ENCODE measurements at regions not wholly inside any gene's neighbourhood (a gene's known extent, or its start where the extent isn't known, plus 50 kb on each side); places are given as distances from the start of the nearest gene placed in this dataset.

DNA sequence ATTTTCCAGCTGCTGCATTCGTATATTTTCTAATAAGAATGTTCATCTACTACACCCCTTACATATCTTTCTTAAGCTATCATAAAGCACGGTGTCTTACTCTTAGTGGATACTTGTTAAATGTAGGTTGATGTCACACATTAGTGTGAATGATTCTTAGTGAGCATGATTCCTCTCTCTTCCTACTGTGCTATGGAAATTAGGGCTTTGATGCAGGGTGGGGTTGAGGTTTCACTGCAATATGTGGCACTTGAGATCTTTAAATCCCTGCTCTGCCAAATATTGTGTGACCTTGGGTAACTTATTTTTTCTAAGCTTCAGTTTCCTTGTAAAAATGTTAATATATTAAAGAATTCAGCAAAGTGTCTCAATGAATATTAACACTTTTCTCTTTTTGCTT is 188.4 kb downstream of the PDGFRA start:
- no peak overlapping the region for H3K9ac ChIP-seq (replicated peaks in 1 of 4; ENCODE audit: extremely low read depth in 1 of 4, low read depth in 3 of 4, low read length in 3 of 4)
- H2BK20ac ChIP-seq (ENCODE audit: low read length): no peak overlapping the region
- H3K9me3 ChIP-seq (ENCODE audit: insufficient read depth in 2 of 2, low read depth in 1 of 2, low read length in 1 of 2): peaks cover 4% of the 10 kb centered on the region in 2 experiments; a peak in 2 of 4 replicates
- no peak overlapping the region for H2BK12ac ChIP-seq (ENCODE audit: low read depth, low read length)
- H3K4ac ChIP-seq (replicated peaks; ENCODE audit: insufficient read length, low read depth, low read length): no peak overlapping the region
- WGBS, 2 experiments (ENCODE audit: extremely low coverage in 1 of 2, insufficient coverage in 1 of 2, insufficient read length in 1 of 2, insufficient replicate concordance in 2 of 2, low coverage in 1 of 2, low lambda C conversion rate in 2 of 2, missing lambda C conversion rate in 1 of 2): 94% methylated on average over 2 of the region's 2 CpGs; no CpG with 5 or more reads in 1 of the 2 experiments
- H4K8ac ChIP-seq (ENCODE audit: extremely low read depth, insufficient read depth, low read length): no peak overlapping the region
- no peak overlapping the region for H3K14ac ChIP-seq (ENCODE audit: insufficient read length)
- no peak overlapping the region for H4K91ac ChIP-seq (replicated peaks; ENCODE audit: insufficient read length, low read length)
- FAIRE-seq (no peak), DNase-seq (ENCODE audit: low read depth in 1 of 2, low spot score in 2 of 2) (no peak)
- no peaks in the 10 kb centered on the region for H3K79me1 ChIP-seq (ENCODE audit: low read depth, low read length)
- no peak overlapping the region for H2AFZ ChIP-seq (ENCODE audit: low read length)
- H3K4me2 ChIP-seq (ENCODE audit: insufficient read depth in 1 of 2, low read depth in 2 of 2, low read length in 2 of 2): no peak overlapping the region
- H3K27ac ChIP-seq (ENCODE audit: low read depth, low read length): no peak overlapping the region
- H3K4me3 ChIP-seq (ENCODE audit: extremely low read depth in 1 of 4, insufficient read depth in 2 of 4, low read depth in 3 of 4, low read length in 4 of 4): no peak overlapping the region
- no peaks in the 10 kb centered on the region for H3K27me3 ChIP-seq (replicated peaks in 1 of 4; ENCODE audit: control insufficient read depth in 3 of 4, extremely low read depth in 1 of 4, insufficient read depth in 3 of 4, low read length in 3 of 4)
- CTCF ChIA-PET (ENCODE audit: partially characterized antibody): interaction anchor here (1.0 to 2.2 kb wide), 4 partner anchors 8 to 27 kb away, joined by 3 to 10 read pairs (median 3); no protein-coding TSS in a partner anchor
- peaks cover 0 to 3% (median 0%) of the 10 kb centered on the region in 4 experiments; a peak in 1 of 8 replicates for H3K36me3 ChIP-seq (ENCODE audit: control insufficient read depth in 2 of 4, insufficient read depth in 4 of 4, low read length in 3 of 4)
- H4K5ac ChIP-seq (ENCODE audit: insufficient read length, low read depth, low read length): no peak overlapping the region
- no peak overlapping the region for H2BK15ac ChIP-seq (ENCODE audit: low read length)
- H3K23me2 ChIP-seq (ENCODE audit: low read depth, low read length): no peaks in the 10 kb centered on the region; the same call in 1 of the 2 replicates
- H4K20me1 ChIP-seq (replicated peaks in 1 of 2; ENCODE audit: control insufficient read depth in 1 of 2, insufficient read depth in 2 of 2, low read length in 2 of 2): no peaks in the 10 kb centered on the region
- H2AK5ac ChIP-seq (ENCODE audit: low read depth, low read length): no peak overlapping the region
- POLR2A ChIA-PET (ENCODE audit: partially characterized antibody): no interaction called here
- H2BK5ac ChIP-seq (ENCODE audit: low read depth, low read length): no peak overlapping the region
- H3K23ac ChIP-seq (ENCODE audit: insufficient read length): no peak overlapping the region
- H3K56ac ChIP-seq (replicated peaks; ENCODE audit: insufficient read length, low read depth, low read length): no peak overlapping the region
- H3K79me2 ChIP-seq (ENCODE audit: control insufficient read depth in 1 of 2, insufficient read depth in 2 of 2, low read length in 2 of 2): no peaks in the 10 kb centered on the region
- H2BK120ac ChIP-seq (replicated peaks; ENCODE audit: low read depth, low read length): no peak overlapping the region
- H3K18ac ChIP-seq (ENCODE audit: extremely low read depth, low read length): no peak overlapping the region
- H3K4me1 ChIP-seq (replicated peaks in 1 of 4; ENCODE audit: control insufficient read depth in 3 of 4, insufficient read depth in 4 of 4, low read length in 3 of 4): 0 out of 7 replicates have a peak, but pooled peaks cover 0 to 2% (median 0%) of the 10 kb centered on the region in 4 experiments
- TF ChIP-seq SIRT6 (IDR thresholded peaks at IDR 0.05; ENCODE audit: low read length) (no peak), KDM1A (IDR thresholded peaks at IDR 0.05; ENCODE audit: borderline replicate concordance, low read length) (no peak), SUZ12 (IDR thresholded peaks at IDR 0.05; ENCODE audit: low read length) (no peak), NANOG (IDR thresholded peaks at IDR 0.05; ENCODE audit: insufficient read depth, low read depth, low read length, poor library complexity, severe bottlenecking) (no peak), KDM4A (IDR thresholded peaks at IDR 0.05; ENCODE audit: low read depth, low read length, severe bottlenecking) (no peak), RFX5 (IDR thresholded peaks at IDR 0.05; ENCODE audit: borderline replicate concordance, low read depth, low read length) (no peak), POLR2A (IDR thresholded peaks at IDR 0.05; ENCODE audit: control extremely low read depth in 1 of 2, low read depth in 2 of 2, low read length in 2 of 2) (no peak), HDAC2 (IDR thresholded peaks at IDR 0.05; ENCODE audit: borderline replicate concordance in 1 of 2, low read depth in 2 of 2, low read length in 2 of 2) (no peak), BRCA1 (IDR thresholded peaks at IDR 0.05; ENCODE audit: low read depth, low read length) (no peak), ASH2L (IDR thresholded peaks at IDR 0.05; ENCODE audit: low read length) (no peak), CBX5 (IDR thresholded peaks at IDR 0.05; ENCODE audit: low read depth, low read length) (no peak), PHF8 (conservative IDR thresholded peaks at IDR 0.05; ENCODE audit: low read depth, low read length) (no peak), NRF1 (IDR thresholded peaks at IDR 0.05; ENCODE audit: low read depth, low read length) (no peak)
- TF ChIP-seq, protein P1, sequence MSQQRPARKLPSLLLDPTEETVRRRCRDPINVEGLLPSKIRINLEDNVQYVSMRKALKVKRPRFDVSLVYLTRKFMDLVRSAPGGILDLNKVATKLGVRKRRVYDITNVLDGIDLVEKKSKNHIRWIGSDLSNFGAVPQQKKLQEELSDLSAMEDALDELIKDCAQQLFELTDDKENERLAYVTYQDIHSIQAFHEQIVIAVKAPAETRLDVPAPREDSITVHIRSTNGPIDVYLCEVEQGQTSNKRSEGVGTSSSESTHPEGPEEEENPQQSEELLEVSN (IDR thresholded peaks at IDR 0.05): no peak
